ENCODE measurements at regions not wholly inside any gene's neighbourhood (a gene's known extent, or its start where the extent isn't known, plus 50 kb on each side); places are given as distances from the start of the nearest gene placed in this dataset.

DNA sequence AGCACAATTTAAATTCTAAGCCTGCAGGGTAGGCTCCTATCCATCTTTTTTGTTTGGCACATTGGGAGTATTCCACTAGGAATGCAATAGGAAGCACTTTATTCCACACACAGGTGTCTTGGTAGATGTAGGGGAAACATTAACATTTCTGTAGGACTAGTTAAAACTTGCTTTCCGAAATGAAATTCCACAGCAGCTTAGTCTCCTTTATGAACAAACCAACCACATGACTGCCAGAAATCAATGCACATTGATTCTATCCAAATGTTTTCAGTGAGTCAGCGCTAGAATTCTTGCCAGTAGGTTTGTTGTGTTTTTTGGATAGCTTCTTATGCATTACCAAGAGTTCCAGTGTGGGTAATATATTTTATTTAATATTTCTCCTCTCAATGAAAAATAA, 207.9 kb upstream of the CSNK1A1L start:
- intact Hi-C loops (cut with micrococcal nuclease), result no loop called here
- peak; percentile 86 for DNase-seq (ENCODE audit: unreplicated experiment)
- TF ChIP-seq, protein P1, sequence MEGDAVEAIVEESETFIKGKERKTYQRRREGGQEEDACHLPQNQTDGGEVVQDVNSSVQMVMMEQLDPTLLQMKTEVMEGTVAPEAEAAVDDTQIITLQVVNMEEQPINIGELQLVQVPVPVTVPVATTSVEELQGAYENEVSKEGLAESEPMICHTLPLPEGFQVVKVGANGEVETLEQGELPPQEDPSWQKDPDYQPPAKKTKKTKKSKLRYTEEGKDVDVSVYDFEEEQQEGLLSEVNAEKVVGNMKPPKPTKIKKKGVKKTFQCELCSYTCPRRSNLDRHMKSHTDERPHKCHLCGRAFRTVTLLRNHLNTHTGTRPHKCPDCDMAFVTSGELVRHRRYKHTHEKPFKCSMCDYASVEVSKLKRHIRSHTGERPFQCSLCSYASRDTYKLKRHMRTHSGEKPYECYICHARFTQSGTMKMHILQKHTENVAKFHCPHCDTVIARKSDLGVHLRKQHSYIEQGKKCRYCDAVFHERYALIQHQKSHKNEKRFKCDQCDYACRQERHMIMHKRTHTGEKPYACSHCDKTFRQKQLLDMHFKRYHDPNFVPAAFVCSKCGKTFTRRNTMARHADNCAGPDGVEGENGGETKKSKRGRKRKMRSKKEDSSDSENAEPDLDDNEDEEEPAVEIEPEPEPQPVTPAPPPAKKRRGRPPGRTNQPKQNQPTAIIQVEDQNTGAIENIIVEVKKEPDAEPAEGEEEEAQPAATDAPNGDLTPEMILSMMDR (IDR thresholded peaks at IDR 0.05; ENCODE audit: unreplicated experiment), result no peak
- no TSS peak for BruUV-seq (replicated peaks)
- Mint-ChIP-seq H3K4me1 (ENCODE audit: insufficient read depth, unreplicated experiment) (peaks cover 14% of the 10 kb centered on the region), H3K4me3 (ENCODE audit: unreplicated experiment) (no peak overlapping the region), H3K27me3 (ENCODE audit: insufficient read depth, unreplicated experiment) (no peaks in the 10 kb centered on the region), H3K9me3 (ENCODE audit: unreplicated experiment) (peaks cover 10% of the 10 kb centered on the region), H3K36me3 (ENCODE audit: insufficient read depth, unreplicated experiment) (no peaks in the 10 kb centered on the region), H3K27ac (ENCODE audit: low read depth, unreplicated experiment) (peak overlapping the region; percentile 37)
- ChIA-PET CTCF (interaction anchor here (0.6 to 0.9 kb wide), 4 partner anchors 19 to 291 kb away, joined by 3 to 5 read pairs (median 3); no protein-coding TSS in a partner anchor), POLR2A (interaction anchor here (0.6 to 1.8 kb wide), 14 partner anchors 9 to 255 kb away, joined by 3 to 7 read pairs (median 4); no protein-coding TSS in a partner anchor)

DNA sequence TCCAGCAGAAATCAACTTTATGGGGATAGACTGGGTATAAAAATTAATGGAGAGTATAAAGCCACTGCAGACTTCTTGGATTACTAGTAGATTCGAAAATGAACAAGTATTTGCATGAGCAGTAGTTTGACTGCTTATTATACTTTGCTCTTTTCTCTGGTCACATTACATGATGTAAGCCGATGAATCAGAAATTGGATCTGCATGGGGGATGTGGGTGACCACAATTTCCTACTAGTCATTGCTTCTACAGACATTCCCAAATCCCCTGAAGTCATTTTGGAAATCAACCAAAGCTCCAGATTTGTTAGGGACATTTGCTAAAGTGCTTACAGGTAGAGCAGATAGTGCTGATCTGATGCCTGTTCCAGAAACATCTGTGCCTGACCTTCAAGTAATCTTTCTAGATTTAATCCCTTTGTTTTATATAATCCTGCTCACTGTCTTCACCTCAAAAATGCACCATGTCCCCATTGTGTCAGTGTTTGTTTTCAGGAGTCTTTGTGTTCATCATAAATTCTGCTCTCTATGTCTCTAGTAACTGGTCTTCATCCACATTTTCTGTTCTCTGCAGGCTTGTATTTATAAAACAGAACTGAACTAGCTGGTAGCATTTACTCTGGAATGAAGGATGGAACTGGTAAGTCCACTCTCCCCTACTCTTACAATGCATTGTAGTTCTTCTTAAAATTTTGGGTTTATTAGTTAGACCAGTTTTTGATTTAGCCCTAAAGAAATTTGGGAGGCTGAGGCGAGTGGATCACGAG, 201.5 kb upstream of the CSNK1A1L start:
- Mint-ChIP-seq H3K27ac (ENCODE audit: low read depth, unreplicated experiment) (no peak overlapping the region), H3K27me3 (ENCODE audit: insufficient read depth, unreplicated experiment) (no peaks in the 10 kb centered on the region), H3K9me3 (ENCODE audit: unreplicated experiment) (peaks cover 5% of the 10 kb centered on the region), H3K4me3 (ENCODE audit: unreplicated experiment) (peak overlapping the region; percentile 9), H3K36me3 (ENCODE audit: insufficient read depth, unreplicated experiment) (no peaks in the 10 kb centered on the region), H3K4me1 (ENCODE audit: insufficient read depth, unreplicated experiment) (peaks cover 22% of the 10 kb centered on the region)
- POLR2A ChIA-PET, result interaction anchor here (0.6 kb wide), 1 partner anchor 62 kb away, joined by 3 read pairs; no protein-coding TSS in a partner anchor
- intact Hi-C loops (cut with micrococcal nuclease), result no loop called here
- peak; percentile 93 for DNase-seq (ENCODE audit: unreplicated experiment)
- TF ChIP-seq, protein P1 (IDR thresholded peaks at IDR 0.05; ENCODE audit: unreplicated experiment), result no peak
- CTCF ChIA-PET, result no interaction called here
- no TSS peak for BruUV-seq (replicated peaks)

DNA sequence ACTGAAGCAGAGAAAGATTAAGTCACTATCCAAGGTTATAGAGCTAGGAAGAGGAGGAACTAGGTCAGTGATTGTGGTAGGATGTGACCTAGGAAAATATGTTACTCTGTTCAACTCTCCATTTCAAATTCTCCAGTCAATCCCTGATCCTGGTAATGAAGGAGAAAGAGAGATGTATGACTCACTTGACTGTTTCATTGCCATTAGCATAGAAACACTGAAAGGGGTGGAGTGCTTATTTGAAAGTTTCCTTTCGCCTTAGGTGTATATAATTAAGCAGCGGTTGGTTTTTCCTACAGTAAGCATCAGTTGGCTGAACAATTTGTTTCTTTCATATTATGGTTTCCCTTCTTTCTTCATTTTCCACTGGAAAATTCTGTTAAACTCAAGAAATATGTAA, 198.1 kb upstream of the CSNK1A1L start:
- H3K36me3 Mint-ChIP-seq (ENCODE audit: insufficient read depth, unreplicated experiment), result no peaks in the 10 kb centered on the region
- intact Hi-C loops (cut with micrococcal nuclease), result no loop called here

DNA sequence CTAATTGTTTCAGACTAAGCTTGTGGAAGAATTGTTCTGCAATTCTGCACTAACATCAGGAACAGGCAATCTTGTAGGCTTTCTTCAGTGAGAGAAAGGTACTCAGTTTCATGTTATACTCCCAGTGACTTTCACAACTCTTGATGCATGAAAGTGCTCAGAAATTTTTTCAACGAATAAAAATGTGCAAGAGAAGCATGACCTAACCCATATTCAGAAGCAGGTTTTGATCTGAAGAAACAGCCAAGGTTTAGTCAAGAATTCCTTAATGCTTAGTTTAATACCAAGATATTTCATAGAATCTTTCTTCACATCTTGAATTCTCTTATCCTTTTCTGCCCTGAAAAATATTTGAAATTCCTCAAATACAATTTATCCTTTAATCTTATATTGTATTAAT, 197.2 kb upstream of the CSNK1A1L start:
- Mint-ChIP-seq H3K36me3 (ENCODE audit: insufficient read depth, unreplicated experiment) (no peaks in the 10 kb centered on the region), H3K9me3 (ENCODE audit: unreplicated experiment) (no peaks in the 10 kb centered on the region), H3K4me1 (ENCODE audit: insufficient read depth, unreplicated experiment) (peaks cover 22% of the 10 kb centered on the region), H3K27ac (ENCODE audit: low read depth, unreplicated experiment) (no peak overlapping the region), H3K27me3 (ENCODE audit: insufficient read depth, unreplicated experiment) (no peaks in the 10 kb centered on the region), H3K4me3 (ENCODE audit: unreplicated experiment) (no peak overlapping the region)
- TF ChIP-seq, protein P1 (IDR thresholded peaks at IDR 0.05; ENCODE audit: unreplicated experiment), result no peak
- no peak for DNase-seq (ENCODE audit: unreplicated experiment)
- ChIA-PET POLR2A (no interaction called here), CTCF (no interaction called here)
- intact Hi-C loops (cut with micrococcal nuclease), result no loop called here
- BruUV-seq (replicated peaks), result no TSS peak

More for the DNA sequence above, 198.1 kb upstream of the CSNK1A1L start:
- TF ChIP-seq, protein P1 (IDR thresholded peaks at IDR 0.05; ENCODE audit: unreplicated experiment), result no peak
- no TSS peak for BruUV-seq (replicated peaks)
- no peaks in the 10 kb centered on the region for H3K27me3 Mint-ChIP-seq (ENCODE audit: insufficient read depth, unreplicated experiment)
- H3K9me3 Mint-ChIP-seq (ENCODE audit: unreplicated experiment), result peaks cover 5% of the 10 kb centered on the region
- peak overlapping the region; percentile 11 for H3K27ac Mint-ChIP-seq (ENCODE audit: low read depth, unreplicated experiment)
- ChIA-PET POLR2A (interaction anchor here (0.7 kb wide), 1 partner anchor 10 kb away, joined by 3 read pairs; no protein-coding TSS in a partner anchor), CTCF (no interaction called here)
- no peak overlapping the region for H3K4me3 Mint-ChIP-seq (ENCODE audit: unreplicated experiment)
- DNase-seq (ENCODE audit: unreplicated experiment), result peak; percentile 6
- peaks cover 22% of the 10 kb centered on the region for H3K4me1 Mint-ChIP-seq (ENCODE audit: insufficient read depth, unreplicated experiment)

Measured in MCF 10A (cell line).